GM19438 (cell line): ENCODE measurements at regions not wholly inside any gene's neighbourhood (a gene's known extent, or its start where the extent isn't known, plus 50 kb on each side); places are given as distances from the start of the nearest gene placed in this dataset.

Source experiments
- ATAC-seq: cut with Tn5 transposase; IDR thresholded peaks from one replicate; pipeline ENCODE4 v1.9.1; 2021; ENCODE audit warnings: low read depth; ENCODE audit not compliant: unreplicated experiment

GRCh38 chr4:156029691-156030090 lies 76.0 kb upstream of the CTSO start:
- ATAC-seq: no peak

- ATAC-seq: no peak
Observed at GRCh38 chr4:156021298-156021697, 67.6 kb upstream of the CTSO start.

- no peak for ATAC-seq
Observed at GRCh38 chr4:156019246-156019645, 65.6 kb upstream of the CTSO start.

GRCh38 chr4:156018383-156018782 lies 64.7 kb upstream of the CTSO start:
- ATAC-seq: no peak

GRCh38 chr4:156015781-156016180 lies 62.1 kb upstream of the CTSO start:
- ATAC-seq: no peak

- ATAC-seq: no peak
Observed at GRCh38 chr4:156006192-156006591, 52.5 kb upstream of the CTSO start.
